ENCODE measurements at regions not wholly inside any gene's neighbourhood (a gene's known extent, or its start where the extent isn't known, plus 50 kb on each side); places are given as distances from the start of the nearest gene placed in this dataset.

GRCh38 chr13:84645196-84646012 is 763.1 kb upstream of the SLITRK1 start:
- Histone ChIP-seq H3K36me3 (ENCODE audit: control insufficient read depth, insufficient read depth, low read length) (no peaks in the 10 kb centered on the region), H3K4me1 (ENCODE audit: control insufficient read depth, insufficient read depth, low read length, poor library complexity, severe bottlenecking) (no peaks in the 10 kb centered on the region), H3K9me3 (ENCODE audit: control insufficient read depth, low read length) (no peaks in the 10 kb centered on the region), H3K4me3 (ENCODE audit: insufficient read depth, low read depth, low read length, poor library complexity, severe bottlenecking) (no peak overlapping the region), H3K27me3 (replicated peaks; ENCODE audit: control insufficient read depth, insufficient read depth, low read length, poor library complexity, severe bottlenecking) (no peaks in the 10 kb centered on the region), H3K27ac (ENCODE audit: insufficient read depth, low read length, poor library complexity, severe bottlenecking) (no peak overlapping the region)
- no peak for DNase-seq

GRCh38 chr13:84641491-84641890 is 759.2 kb upstream of the SLITRK1 start:
- Histone ChIP-seq H3K9me3 (ENCODE audit: control insufficient read depth, low read length) (no peaks in the 10 kb centered on the region), H3K36me3 (ENCODE audit: control insufficient read depth, insufficient read depth, low read length) (no peaks in the 10 kb centered on the region), H3K4me1 (ENCODE audit: control insufficient read depth, insufficient read depth, low read length, poor library complexity, severe bottlenecking) (no peaks in the 10 kb centered on the region), H3K27me3 (replicated peaks; ENCODE audit: control insufficient read depth, insufficient read depth, low read length, poor library complexity, severe bottlenecking) (no peaks in the 10 kb centered on the region), H3K27ac (ENCODE audit: insufficient read depth, low read length, poor library complexity, severe bottlenecking) (no peak overlapping the region), H3K4me3 (ENCODE audit: insufficient read depth, low read depth, low read length, poor library complexity, severe bottlenecking) (no peak overlapping the region)
- DNase-seq, result no peak

GRCh38 chr13:84640691-84641090 is 758.4 kb upstream of the SLITRK1 start:
- no peaks in the 10 kb centered on the region for H3K9me3 ChIP-seq (ENCODE audit: control insufficient read depth, low read length)
- H3K4me3 ChIP-seq (ENCODE audit: insufficient read depth, low read depth, low read length, poor library complexity, severe bottlenecking), result no peak overlapping the region

GRCh38 chr13:84630476-84630875 is 748.2 kb upstream of the SLITRK1 start:
- Histone ChIP-seq H3K27ac (ENCODE audit: insufficient read depth, low read length, poor library complexity, severe bottlenecking) (no peak overlapping the region), H3K4me1 (ENCODE audit: control insufficient read depth, insufficient read depth, low read length, poor library complexity, severe bottlenecking) (no peaks in the 10 kb centered on the region), H3K27me3 (replicated peaks; ENCODE audit: control insufficient read depth, insufficient read depth, low read length, poor library complexity, severe bottlenecking) (no peaks in the 10 kb centered on the region), H3K4me3 (ENCODE audit: insufficient read depth, low read depth, low read length, poor library complexity, severe bottlenecking) (no peak overlapping the region), H3K9me3 (ENCODE audit: control insufficient read depth, low read length) (no peaks in the 10 kb centered on the region), H3K36me3 (ENCODE audit: control insufficient read depth, insufficient read depth, low read length) (no peaks in the 10 kb centered on the region)
- no peak for DNase-seq

More at GRCh38 chr13:84640691-84641090, 758.4 kb upstream of the SLITRK1 start:
- Histone ChIP-seq H3K27ac (ENCODE audit: insufficient read depth, low read length, poor library complexity, severe bottlenecking) (no peak overlapping the region), H3K36me3 (ENCODE audit: control insufficient read depth, insufficient read depth, low read length) (no peaks in the 10 kb centered on the region), H3K4me1 (ENCODE audit: control insufficient read depth, insufficient read depth, low read length, poor library complexity, severe bottlenecking) (no peaks in the 10 kb centered on the region), H3K27me3 (replicated peaks; ENCODE audit: control insufficient read depth, insufficient read depth, low read length, poor library complexity, severe bottlenecking) (no peaks in the 10 kb centered on the region)
- no peak for DNase-seq

- DNase-seq, result no peak
- no peaks in the 10 kb centered on the region for H3K36me3 ChIP-seq (ENCODE audit: control insufficient read depth, insufficient read depth, low read length)
- no peaks in the 10 kb centered on the region for H3K9me3 ChIP-seq (ENCODE audit: control insufficient read depth, low read length)
- no peak overlapping the region for H3K27ac ChIP-seq (ENCODE audit: insufficient read depth, low read length, poor library complexity, severe bottlenecking)
- no peaks in the 10 kb centered on the region for H3K27me3 ChIP-seq (replicated peaks; ENCODE audit: control insufficient read depth, insufficient read depth, low read length, poor library complexity, severe bottlenecking)
- H3K4me3 ChIP-seq (ENCODE audit: insufficient read depth, low read depth, low read length, poor library complexity, severe bottlenecking), result no peak overlapping the region
- H3K4me1 ChIP-seq (ENCODE audit: control insufficient read depth, insufficient read depth, low read length, poor library complexity, severe bottlenecking), result no peaks in the 10 kb centered on the region
Measured at GRCh38 chr13:84616864-84617263, 734.6 kb upstream of the SLITRK1 start.

- Histone ChIP-seq H3K4me1 (ENCODE audit: control insufficient read depth, insufficient read depth, low read length, poor library complexity, severe bottlenecking) (no peaks in the 10 kb centered on the region), H3K9me3 (ENCODE audit: control insufficient read depth, low read length) (no peaks in the 10 kb centered on the region), H3K36me3 (ENCODE audit: control insufficient read depth, insufficient read depth, low read length) (no peaks in the 10 kb centered on the region), H3K4me3 (ENCODE audit: insufficient read depth, low read depth, low read length, poor library complexity, severe bottlenecking) (no peak overlapping the region), H3K27ac (ENCODE audit: insufficient read depth, low read length, poor library complexity, severe bottlenecking) (no peak overlapping the region), H3K27me3 (replicated peaks; ENCODE audit: control insufficient read depth, insufficient read depth, low read length, poor library complexity, severe bottlenecking) (no peaks in the 10 kb centered on the region)
- no peak for DNase-seq
Measured at GRCh38 chr13:84609716-84610115, 727.4 kb upstream of the SLITRK1 start.

- no peak for DNase-seq
- Histone ChIP-seq H3K9me3 (ENCODE audit: control insufficient read depth, low read length) (no peaks in the 10 kb centered on the region), H3K27ac (ENCODE audit: insufficient read depth, low read length, poor library complexity, severe bottlenecking) (no peak overlapping the region), H3K4me3 (ENCODE audit: insufficient read depth, low read depth, low read length, poor library complexity, severe bottlenecking) (no peak overlapping the region), H3K27me3 (replicated peaks; ENCODE audit: control insufficient read depth, insufficient read depth, low read length, poor library complexity, severe bottlenecking) (no peaks in the 10 kb centered on the region), H3K36me3 (ENCODE audit: control insufficient read depth, insufficient read depth, low read length) (no peaks in the 10 kb centered on the region), H3K4me1 (ENCODE audit: control insufficient read depth, insufficient read depth, low read length, poor library complexity, severe bottlenecking) (no peaks in the 10 kb centered on the region)
Measured at GRCh38 chr13:84607261-84608013, 725.2 kb upstream of the SLITRK1 start.

- Histone ChIP-seq H3K27ac (ENCODE audit: insufficient read depth, low read length, poor library complexity, severe bottlenecking) (no peak overlapping the region), H3K4me3 (ENCODE audit: insufficient read depth, low read depth, low read length, poor library complexity, severe bottlenecking) (no peak overlapping the region), H3K36me3 (ENCODE audit: control insufficient read depth, insufficient read depth, low read length) (no peaks in the 10 kb centered on the region), H3K27me3 (replicated peaks; ENCODE audit: control insufficient read depth, insufficient read depth, low read length, poor library complexity, severe bottlenecking) (no peaks in the 10 kb centered on the region), H3K9me3 (ENCODE audit: control insufficient read depth, low read length) (no peaks in the 10 kb centered on the region), H3K4me1 (ENCODE audit: control insufficient read depth, insufficient read depth, low read length, poor library complexity, severe bottlenecking) (no peaks in the 10 kb centered on the region)
- no peak for DNase-seq
Measured at GRCh38 chr13:84606616-84607015, 724.3 kb upstream of the SLITRK1 start.

GRCh38 chr13:84605927-84606326 is 723.7 kb upstream of the SLITRK1 start:
- Histone ChIP-seq H3K9me3 (ENCODE audit: control insufficient read depth, low read length) (no peaks in the 10 kb centered on the region), H3K27me3 (replicated peaks; ENCODE audit: control insufficient read depth, insufficient read depth, low read length, poor library complexity, severe bottlenecking) (no peaks in the 10 kb centered on the region), H3K4me1 (ENCODE audit: control insufficient read depth, insufficient read depth, low read length, poor library complexity, severe bottlenecking) (no peaks in the 10 kb centered on the region), H3K36me3 (ENCODE audit: control insufficient read depth, insufficient read depth, low read length) (no peaks in the 10 kb centered on the region), H3K4me3 (ENCODE audit: insufficient read depth, low read depth, low read length, poor library complexity, severe bottlenecking) (no peak overlapping the region), H3K27ac (ENCODE audit: insufficient read depth, low read length, poor library complexity, severe bottlenecking) (no peak overlapping the region)
- DNase-seq, result no peak

- Histone ChIP-seq H3K4me3 (ENCODE audit: insufficient read depth, low read depth, low read length, poor library complexity, severe bottlenecking) (no peak overlapping the region), H3K36me3 (ENCODE audit: control insufficient read depth, insufficient read depth, low read length) (no peaks in the 10 kb centered on the region), H3K27ac (ENCODE audit: insufficient read depth, low read length, poor library complexity, severe bottlenecking) (no peak overlapping the region), H3K4me1 (ENCODE audit: control insufficient read depth, insufficient read depth, low read length, poor library complexity, severe bottlenecking) (no peaks in the 10 kb centered on the region), H3K9me3 (ENCODE audit: control insufficient read depth, low read length) (no peaks in the 10 kb centered on the region), H3K27me3 (replicated peaks; ENCODE audit: control insufficient read depth, insufficient read depth, low read length, poor library complexity, severe bottlenecking) (no peaks in the 10 kb centered on the region)
- no peak for DNase-seq
Measured at GRCh38 chr13:84591444-84591843, 709.2 kb upstream of the SLITRK1 start.
